Glutamatergic neuron (in vitro differentiated cells): ENCODE measurements at regions not wholly inside any gene's neighbourhood (a gene's known extent, or its start where the extent isn't known, plus 50 kb on each side); places are given as distances from the start of the nearest gene placed in this dataset.
A peak's percentile ranks its signal among the peaks of the same experiment; 100 is the strongest.

Experiments
- DNase-seq: peaks from one replicate; pipeline ENCODE4 v3.0.0; 2022
- H3K27ac Mint-ChIP-seq: one replicate; pipeline ENCODE4 v1.8.0; 2020; ENCODE audit warnings: mild to moderate bottlenecking, mixed read lengths, inconsistent platforms; ENCODE audit not compliant: unreplicated experiment
- H3K27me3 Mint-ChIP-seq: one replicate; pipeline ENCODE4 v1.8.0; 2020; ENCODE audit warnings: mild to moderate bottlenecking, moderate library complexity, mixed read lengths, inconsistent platforms; ENCODE audit not compliant: unreplicated experiment
- H3K36me3 Mint-ChIP-seq: one replicate; pipeline ENCODE4 v1.8.0; 2020; ENCODE audit warnings: mild to moderate bottlenecking, mixed read lengths, inconsistent platforms; ENCODE audit not compliant: unreplicated experiment
- H3K4me1 Mint-ChIP-seq: one replicate; pipeline ENCODE4 v1.8.0; 2020; ENCODE audit warnings: mild to moderate bottlenecking, low read depth, mixed read lengths, inconsistent platforms; ENCODE audit not compliant: unreplicated experiment
- H3K4me3 Mint-ChIP-seq: one replicate; pipeline ENCODE4 v1.8.0; 2020; ENCODE audit warnings: mild to moderate bottlenecking, mixed read lengths, inconsistent platforms; ENCODE audit not compliant: unreplicated experiment
- H3K9me3 Mint-ChIP-seq: one replicate; pipeline ENCODE4 v1.8.0; 2020; ENCODE audit warnings: mild to moderate bottlenecking, moderate library complexity, mixed read lengths, inconsistent platforms; ENCODE audit not compliant: unreplicated experiment
- TF ChIP-seq, protein P1 (sequence below): fragments of 200-600 bp; sonication (generic); IDR thresholded peaks from one replicate; pipeline ENCODE4 v1.5.0; 2021; ENCODE audit not compliant: partially characterized antibody, unreplicated experiment

DNA sequence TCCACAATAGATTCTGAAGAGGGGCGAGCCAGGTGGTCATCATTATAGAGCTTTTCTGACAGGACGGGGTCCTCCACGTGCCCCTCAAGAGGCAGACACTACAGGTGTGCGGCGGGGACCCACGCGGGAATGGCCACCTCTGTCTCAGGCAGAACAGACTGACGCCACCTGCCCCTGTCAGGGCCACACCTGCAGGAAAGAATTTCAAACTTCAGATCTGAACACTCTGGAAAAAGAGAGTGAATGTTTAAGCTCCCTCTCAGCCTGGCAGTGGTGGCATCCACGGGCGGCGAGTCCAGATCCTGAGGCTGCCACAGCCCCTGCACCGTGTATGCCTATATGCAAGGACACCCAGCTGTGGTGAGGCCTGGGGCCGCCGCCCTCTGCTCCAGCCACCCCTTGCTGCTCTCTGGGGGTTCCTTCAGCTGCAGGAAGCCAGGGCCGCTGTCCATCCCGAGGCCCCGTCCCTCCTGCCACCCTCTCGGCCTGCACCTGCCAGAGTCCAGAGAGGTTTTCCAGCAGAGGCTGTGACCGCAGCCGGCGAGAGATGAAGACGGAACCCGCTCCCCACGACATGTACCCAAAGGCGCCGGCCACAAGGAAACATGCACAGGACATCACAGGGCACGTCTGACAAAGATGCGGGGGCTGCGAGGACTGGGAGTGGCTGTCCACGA lies 234.9 kb downstream of the ERMARD start:
- TF ChIP-seq, protein P1, sequence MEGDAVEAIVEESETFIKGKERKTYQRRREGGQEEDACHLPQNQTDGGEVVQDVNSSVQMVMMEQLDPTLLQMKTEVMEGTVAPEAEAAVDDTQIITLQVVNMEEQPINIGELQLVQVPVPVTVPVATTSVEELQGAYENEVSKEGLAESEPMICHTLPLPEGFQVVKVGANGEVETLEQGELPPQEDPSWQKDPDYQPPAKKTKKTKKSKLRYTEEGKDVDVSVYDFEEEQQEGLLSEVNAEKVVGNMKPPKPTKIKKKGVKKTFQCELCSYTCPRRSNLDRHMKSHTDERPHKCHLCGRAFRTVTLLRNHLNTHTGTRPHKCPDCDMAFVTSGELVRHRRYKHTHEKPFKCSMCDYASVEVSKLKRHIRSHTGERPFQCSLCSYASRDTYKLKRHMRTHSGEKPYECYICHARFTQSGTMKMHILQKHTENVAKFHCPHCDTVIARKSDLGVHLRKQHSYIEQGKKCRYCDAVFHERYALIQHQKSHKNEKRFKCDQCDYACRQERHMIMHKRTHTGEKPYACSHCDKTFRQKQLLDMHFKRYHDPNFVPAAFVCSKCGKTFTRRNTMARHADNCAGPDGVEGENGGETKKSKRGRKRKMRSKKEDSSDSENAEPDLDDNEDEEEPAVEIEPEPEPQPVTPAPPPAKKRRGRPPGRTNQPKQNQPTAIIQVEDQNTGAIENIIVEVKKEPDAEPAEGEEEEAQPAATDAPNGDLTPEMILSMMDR = no peak
- Mint-ChIP-seq H3K27ac (no peak overlapping the region), H3K27me3 (no peaks in the 10 kb centered on the region), H3K4me1 (no peaks in the 10 kb centered on the region), H3K36me3 (no peaks in the 10 kb centered on the region), H3K9me3 (no peaks in the 10 kb centered on the region), H3K4me3 (no peak overlapping the region)
- peak; percentile 13 for DNase-seq

DNA sequence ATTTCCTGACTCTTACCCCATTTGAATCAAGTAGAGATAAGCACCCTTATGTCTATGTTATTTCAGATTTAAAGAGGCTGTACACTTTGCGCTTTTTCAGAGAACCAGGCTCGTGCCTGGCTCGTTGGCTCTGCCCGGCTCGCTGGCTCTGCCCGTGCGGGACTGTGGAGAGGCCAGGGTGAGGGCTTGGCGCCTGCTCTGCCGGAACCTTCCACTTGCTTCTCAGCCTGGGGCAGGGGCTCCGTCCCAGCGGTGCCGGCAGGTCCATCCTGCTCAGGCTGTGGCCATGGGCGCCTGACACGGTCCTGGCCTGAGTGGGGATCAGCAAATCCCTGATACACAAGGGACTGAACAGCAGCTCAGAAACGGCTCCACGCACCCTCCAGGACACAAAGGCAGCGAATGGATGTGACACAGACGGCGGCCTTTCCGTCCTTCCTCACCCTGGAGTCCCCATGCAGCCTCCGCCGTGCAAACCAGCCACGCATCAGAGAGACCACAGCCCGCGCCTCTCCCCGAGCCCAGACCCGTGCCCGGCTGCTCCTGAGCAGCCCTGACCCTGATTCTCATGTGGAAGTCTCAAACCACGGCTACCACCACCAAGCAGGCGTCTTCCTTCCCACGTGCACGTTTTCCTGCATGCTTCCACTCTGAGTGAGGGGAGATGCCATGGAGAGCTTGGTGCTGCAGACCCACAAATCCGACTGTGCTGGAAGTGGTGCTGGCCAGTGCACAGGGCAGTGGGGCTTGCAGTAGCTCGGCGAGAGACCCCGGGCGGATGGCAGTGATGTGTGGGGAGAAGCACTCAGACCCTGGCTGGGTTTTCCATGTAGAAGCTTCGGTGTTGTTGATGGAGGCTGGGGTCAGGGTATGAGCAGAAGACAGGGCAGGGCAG lies 233.9 kb downstream of the ERMARD start:
- H3K36me3 Mint-ChIP-seq = no peaks in the 10 kb centered on the region
- no peaks in the 10 kb centered on the region for H3K27me3 Mint-ChIP-seq
- TF ChIP-seq, protein P1 = no peak
- no peak overlapping the region for H3K27ac Mint-ChIP-seq
- H3K4me1 Mint-ChIP-seq = no peaks in the 10 kb centered on the region
- no peaks in the 10 kb centered on the region for H3K9me3 Mint-ChIP-seq
- H3K4me3 Mint-ChIP-seq = no peak overlapping the region
- DNase-seq = peak; percentile 10

DNA sequence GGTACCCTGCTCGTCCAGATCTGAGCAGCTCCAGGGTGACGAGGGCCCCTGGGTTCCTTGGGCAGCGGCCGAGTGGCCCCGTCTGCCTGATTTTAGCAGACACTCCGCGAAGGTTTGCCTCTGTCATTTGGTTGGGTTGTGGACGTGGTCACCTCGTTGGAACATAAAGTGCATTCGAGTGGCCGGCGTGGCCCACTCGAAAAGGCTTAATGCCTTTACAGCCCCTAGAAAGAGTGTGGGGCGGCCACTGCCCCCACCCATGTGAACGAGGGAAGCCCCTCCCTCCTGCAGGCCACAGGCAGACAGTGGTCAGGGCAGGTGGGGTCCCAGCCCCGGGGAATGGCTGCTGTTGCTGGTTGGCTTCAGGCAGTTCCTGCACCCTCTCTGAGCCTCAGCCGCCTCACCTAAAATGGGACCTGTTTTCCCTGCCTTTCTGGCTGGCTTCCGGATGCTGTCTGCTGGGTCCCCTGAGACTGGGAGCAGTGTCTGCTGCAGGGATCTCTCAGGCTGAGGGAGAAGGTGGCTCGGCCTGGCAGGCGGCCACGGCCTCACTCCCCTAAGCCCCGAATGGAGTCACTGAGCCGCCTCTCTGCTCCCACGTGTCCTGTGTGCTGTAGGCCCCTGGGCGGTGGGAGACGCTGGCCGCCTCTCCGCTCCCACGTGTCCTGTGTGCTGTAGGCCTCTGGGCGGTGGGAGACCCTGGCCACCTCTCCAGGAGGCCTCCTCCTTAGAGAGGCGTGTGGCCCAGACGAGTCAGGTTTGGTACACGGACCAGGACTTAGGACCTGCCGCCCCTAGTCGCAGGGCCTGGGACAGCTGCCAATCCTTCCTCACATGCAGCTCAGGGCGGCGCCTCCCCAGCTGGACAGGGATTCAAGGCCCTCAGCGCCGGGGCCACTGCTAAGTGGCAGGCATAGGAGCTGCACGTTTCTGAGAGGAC lies 233.0 kb downstream of the ERMARD start:
- TF ChIP-seq, protein P1 = no peak
- Mint-ChIP-seq H3K27me3 (no peaks in the 10 kb centered on the region), H3K9me3 (no peaks in the 10 kb centered on the region), H3K27ac (no peak overlapping the region), H3K4me1 (no peaks in the 10 kb centered on the region), H3K4me3 (no peak overlapping the region), H3K36me3 (no peaks in the 10 kb centered on the region)
- peak; percentile 9 for DNase-seq

DNA sequence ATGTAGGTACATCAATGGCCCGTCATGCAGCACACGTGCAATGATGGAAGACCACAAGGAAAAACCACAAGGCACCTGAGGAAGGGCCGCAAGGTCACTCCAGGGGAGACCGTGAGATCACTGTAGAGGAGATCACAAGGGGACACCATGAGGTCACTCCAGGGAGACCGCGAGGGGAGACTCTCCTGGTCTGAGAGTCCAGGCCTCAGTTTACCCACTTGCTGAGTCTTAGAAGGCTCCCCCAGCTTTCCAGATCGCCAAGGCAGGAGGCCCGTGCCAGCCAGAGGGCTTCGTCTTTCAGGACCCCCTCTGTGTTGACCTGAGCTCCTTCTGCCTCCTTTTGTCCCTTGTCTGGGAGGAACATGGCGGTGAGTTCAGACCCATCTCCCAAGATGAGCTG lies 232.2 kb downstream of the ERMARD start:
- no peak overlapping the region for H3K27ac Mint-ChIP-seq
- no peak overlapping the region for H3K4me3 Mint-ChIP-seq
- DNase-seq = no peak
- H3K27me3 Mint-ChIP-seq = no peaks in the 10 kb centered on the region
- no peaks in the 10 kb centered on the region for H3K9me3 Mint-ChIP-seq
- H3K36me3 Mint-ChIP-seq = no peaks in the 10 kb centered on the region
- no peaks in the 10 kb centered on the region for H3K4me1 Mint-ChIP-seq
- TF ChIP-seq, protein P1 = no peak
